Mucosa of stomach (tissue), 1 donor: ENCODE measurements at regions not wholly inside any gene's neighbourhood (a gene's known extent, or its start where the extent isn't known, plus 50 kb on each side); places are given as distances from the start of the nearest gene placed in this dataset.

ENCODE experiments used
- H3K27me3 ChIP-seq: one replicate; pipeline ENCODE4 v1.7.0; 2013; ENCODE audit warnings: mild to moderate bottlenecking, low read length; ENCODE audit not compliant: control insufficient read depth, insufficient read depth
- H3K36me3 ChIP-seq: one replicate; pipeline ENCODE4 v1.7.0; 2013; ENCODE audit warnings: low read length; ENCODE audit not compliant: control insufficient read depth, insufficient read depth
- H3K4me1 ChIP-seq: one replicate; pipeline ENCODE4 v1.7.0; 2013; ENCODE audit warnings: mild to moderate bottlenecking, low read length; ENCODE audit not compliant: control insufficient read depth, insufficient read depth
- H3K4me3 ChIP-seq: one replicate; pipeline ENCODE4 v1.7.0; 2013; ENCODE audit warnings: low read length
- H3K9ac ChIP-seq: one replicate; pipeline ENCODE4 v1.7.0; 2013; ENCODE audit warnings: mild to moderate bottlenecking, low read length, moderate library complexity
- H3K9me3 ChIP-seq: one replicate; pipeline ENCODE4 v1.7.0; 2013; ENCODE audit warnings: mild to moderate bottlenecking, low read length, moderate library complexity; ENCODE audit not compliant: control insufficient read depth
- donor health status: Pancreatic carcinoma.

DNA sequence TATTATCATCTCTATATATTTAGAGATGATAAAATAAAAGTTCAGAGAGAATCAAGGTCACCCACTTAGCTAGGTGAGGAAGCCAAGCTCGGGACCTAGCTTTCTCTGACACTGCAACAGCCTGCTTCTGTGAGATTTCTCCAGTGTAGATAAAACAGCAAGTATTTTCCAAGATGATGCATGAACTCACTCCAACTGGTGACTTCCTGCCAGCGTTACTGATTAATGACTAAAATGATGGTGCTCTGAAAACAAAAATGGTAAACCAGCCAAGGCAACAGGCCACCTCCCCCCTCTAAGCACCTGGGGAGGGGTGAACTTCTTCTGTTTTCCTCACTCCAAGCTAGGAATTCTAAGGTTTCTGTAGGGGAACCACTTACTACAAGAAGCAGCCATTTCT, 510.2 kb upstream of the ID2 start:
- Histone ChIP-seq H3K27me3 (no peaks in the 10 kb centered on the region), H3K9me3 (no peaks in the 10 kb centered on the region), H3K4me1 (no peaks in the 10 kb centered on the region), H3K4me3 (no peak overlapping the region), H3K9ac (no peak overlapping the region), H3K36me3 (no peaks in the 10 kb centered on the region)

DNA sequence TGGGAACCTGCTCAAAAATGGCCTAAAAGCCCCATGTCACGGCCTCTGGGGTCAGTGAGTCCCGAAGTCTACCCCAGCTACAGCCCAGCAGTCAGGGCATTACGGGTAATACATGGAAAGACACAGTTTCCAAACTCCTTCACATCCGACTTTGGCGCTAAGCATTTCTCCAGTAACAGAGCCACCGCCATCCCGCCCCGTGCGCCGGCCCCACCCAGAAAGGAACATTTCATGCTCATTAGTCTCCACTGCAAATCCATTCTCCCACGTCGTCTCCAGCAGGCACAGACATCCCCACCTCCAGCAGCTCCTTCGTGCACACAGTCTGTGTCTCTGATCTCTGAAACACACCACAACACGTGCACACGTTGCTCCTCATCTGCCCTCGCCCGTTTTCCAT, 509.2 kb upstream of the ID2 start:
- no peaks in the 10 kb centered on the region for H3K36me3 ChIP-seq
- H3K9me3 ChIP-seq = no peaks in the 10 kb centered on the region
- H3K9ac ChIP-seq = no peak overlapping the region
- H3K4me3 ChIP-seq = no peak overlapping the region
- H3K27me3 ChIP-seq = no peaks in the 10 kb centered on the region
- H3K4me1 ChIP-seq = no peaks in the 10 kb centered on the region

DNA sequence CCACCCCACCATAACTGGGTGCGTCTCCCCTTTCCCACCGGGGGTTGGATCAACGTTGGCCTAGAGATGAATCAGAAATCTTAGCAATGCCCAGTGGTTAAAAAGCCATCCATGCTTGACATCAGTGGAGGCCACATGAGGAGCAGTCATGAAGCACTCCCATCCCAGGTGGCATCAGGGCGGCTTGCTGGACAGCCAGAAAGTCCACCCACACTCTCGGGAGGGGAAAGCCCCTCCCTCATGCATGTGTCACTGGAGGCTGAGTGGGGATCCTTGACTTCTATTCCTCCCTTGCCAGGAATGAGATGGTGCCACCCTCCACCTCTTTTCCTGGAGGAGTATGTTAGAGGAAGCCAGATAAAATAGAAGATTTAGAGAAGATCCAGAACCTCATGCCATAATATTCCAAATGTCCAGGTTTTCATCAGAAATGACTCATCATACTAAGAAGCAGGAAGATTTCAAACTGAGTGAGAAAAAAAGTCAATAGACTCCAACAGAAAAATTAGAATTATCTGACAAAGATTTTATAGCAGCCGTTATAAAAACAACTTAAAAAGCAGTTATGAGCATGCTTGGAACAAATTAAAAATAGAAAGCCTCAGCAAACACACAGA, 507.1 kb upstream of the ID2 start:
- no peak overlapping the region for H3K9ac ChIP-seq
- H3K4me1 ChIP-seq = no peaks in the 10 kb centered on the region
- no peak overlapping the region for H3K4me3 ChIP-seq
- no peaks in the 10 kb centered on the region for H3K9me3 ChIP-seq
- H3K36me3 ChIP-seq = no peaks in the 10 kb centered on the region
- H3K27me3 ChIP-seq = no peaks in the 10 kb centered on the region

GRCh38 chr2:8176887-8177286, 505.0 kb upstream of the ID2 start:
- Histone ChIP-seq H3K27me3 (no peaks in the 10 kb centered on the region), H3K4me3 (no peak overlapping the region), H3K9ac (no peak overlapping the region), H3K36me3 (no peaks in the 10 kb centered on the region), H3K4me1 (no peaks in the 10 kb centered on the region), H3K9me3 (no peaks in the 10 kb centered on the region)

GRCh38 chr2:8177566-8177965, 504.3 kb upstream of the ID2 start:
- no peak overlapping the region for H3K4me3 ChIP-seq
- H3K36me3 ChIP-seq = no peaks in the 10 kb centered on the region
- H3K9me3 ChIP-seq = no peaks in the 10 kb centered on the region

GRCh38 chr2:8178911-8179310, 502.9 kb upstream of the ID2 start:
- no peaks in the 10 kb centered on the region for H3K27me3 ChIP-seq
- no peaks in the 10 kb centered on the region for H3K4me1 ChIP-seq
- H3K9ac ChIP-seq = no peak overlapping the region
- H3K9me3 ChIP-seq = no peaks in the 10 kb centered on the region
- H3K4me3 ChIP-seq = no peak overlapping the region
- H3K36me3 ChIP-seq = no peaks in the 10 kb centered on the region

More at GRCh38 chr2:8177566-8177965, 504.3 kb upstream of the ID2 start:
- Histone ChIP-seq H3K27me3 (no peaks in the 10 kb centered on the region), H3K9ac (no peak overlapping the region), H3K4me1 (no peaks in the 10 kb centered on the region)

GRCh38 chr2:8189316-8189715, 492.5 kb upstream of the ID2 start:
- Histone ChIP-seq H3K4me1 (no peaks in the 10 kb centered on the region), H3K9ac (no peak overlapping the region), H3K27me3 (peaks cover 5% of the 10 kb centered on the region), H3K36me3 (no peaks in the 10 kb centered on the region), H3K4me3 (no peak overlapping the region), H3K9me3 (no peaks in the 10 kb centered on the region)

DNA sequence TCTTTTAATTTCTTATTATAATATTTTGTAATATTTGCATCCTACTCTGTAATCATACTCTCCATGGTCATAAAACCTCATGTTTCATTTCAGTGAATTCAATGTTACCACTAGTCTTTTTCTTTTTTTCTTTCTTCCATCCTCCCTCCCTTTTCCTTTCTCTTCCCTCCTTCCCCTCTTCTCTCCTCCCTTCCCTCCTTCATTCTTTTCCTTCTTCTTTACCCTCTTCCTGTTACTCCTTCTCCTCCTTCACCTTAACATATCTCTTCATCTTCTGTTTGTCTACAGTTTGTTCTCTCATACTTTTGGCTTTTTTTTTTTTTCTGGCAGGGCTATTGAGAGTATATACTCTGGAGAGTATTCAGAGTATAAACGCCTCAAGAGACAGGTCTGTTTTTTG, 491.6 kb upstream of the ID2 start:
- Histone ChIP-seq H3K27me3 (peaks cover 5% of the 10 kb centered on the region), H3K36me3 (no peaks in the 10 kb centered on the region), H3K9ac (no peak overlapping the region), H3K4me1 (no peaks in the 10 kb centered on the region), H3K9me3 (no peaks in the 10 kb centered on the region), H3K4me3 (no peak overlapping the region)

- no peaks in the 10 kb centered on the region for H3K4me1 ChIP-seq
- H3K4me3 ChIP-seq = no peak overlapping the region
- no peak overlapping the region for H3K9ac ChIP-seq
- no peaks in the 10 kb centered on the region for H3K9me3 ChIP-seq
- H3K27me3 ChIP-seq = peaks cover 5% of the 10 kb centered on the region
- H3K36me3 ChIP-seq = no peaks in the 10 kb centered on the region
These were observed 490.4 kb upstream of the ID2 start for GRCh38 chr2:8191427-8191826.

DNA sequence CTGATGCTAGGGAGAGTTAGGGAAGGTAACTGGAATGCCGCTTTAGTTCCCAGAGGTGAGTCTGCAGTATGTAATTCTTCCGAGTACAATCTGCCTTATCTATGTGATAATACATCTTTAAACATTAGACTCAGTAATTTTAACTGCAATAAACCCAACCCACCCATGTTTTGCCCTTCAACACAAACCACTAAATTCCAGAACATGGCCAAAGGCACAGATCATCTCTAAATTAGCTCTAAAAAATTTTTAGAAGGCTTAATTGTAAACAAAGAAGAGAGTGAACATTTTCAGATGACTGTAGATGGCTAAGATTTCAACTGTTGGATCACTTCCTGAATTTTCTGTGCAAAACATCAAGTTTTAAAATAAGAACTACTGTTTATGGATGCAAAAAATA, 488.7 kb upstream of the ID2 start:
- Histone ChIP-seq H3K36me3 (no peaks in the 10 kb centered on the region), H3K27me3 (peaks cover 5% of the 10 kb centered on the region), H3K4me1 (no peaks in the 10 kb centered on the region), H3K4me3 (no peak overlapping the region), H3K9me3 (no peaks in the 10 kb centered on the region), H3K9ac (no peak overlapping the region)

DNA sequence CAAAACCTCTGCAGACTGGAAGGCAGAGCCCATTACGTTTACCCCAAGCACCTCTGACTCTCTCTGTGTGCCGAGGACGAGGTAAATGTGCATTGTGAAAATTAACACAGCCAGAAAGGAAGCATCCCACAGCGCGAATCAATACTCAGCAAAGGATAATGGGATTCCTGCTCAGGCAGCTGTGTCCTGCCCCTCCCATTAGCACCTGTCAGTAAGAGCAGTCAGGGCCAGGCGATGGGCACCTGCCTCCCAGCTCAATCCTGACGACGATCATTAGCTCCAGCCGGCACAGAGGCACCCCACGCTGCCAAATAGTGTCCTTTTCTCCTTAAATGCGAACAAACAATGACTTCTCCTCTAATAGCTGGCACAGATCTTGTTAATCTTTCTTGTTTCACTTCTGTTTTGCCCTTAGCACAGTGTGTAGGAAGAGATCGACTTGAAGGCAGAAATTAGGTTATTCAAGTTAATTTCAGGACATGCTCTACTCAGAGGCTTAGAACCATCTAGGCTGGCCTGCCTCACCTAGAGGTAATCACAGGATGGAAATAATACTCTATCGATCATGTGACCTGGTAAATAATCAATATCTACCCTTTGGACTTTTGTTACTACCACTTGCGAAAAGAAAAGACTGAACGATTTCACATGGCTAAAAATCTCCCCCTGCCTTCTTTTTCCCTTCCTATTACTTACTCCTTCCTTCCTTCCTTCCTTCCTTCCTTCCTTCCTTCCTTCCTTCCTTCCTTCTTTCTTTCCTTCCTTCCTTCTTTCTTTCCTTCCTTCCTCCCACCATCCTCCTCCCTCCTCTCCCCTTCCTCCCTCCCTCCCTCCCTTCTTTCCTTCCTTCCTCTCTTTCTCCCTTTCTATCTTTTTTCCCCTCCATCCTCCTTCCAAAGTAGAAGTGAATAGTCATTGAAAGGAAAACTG, 487.9 kb upstream of the ID2 start:
- H3K4me1 ChIP-seq = no peaks in the 10 kb centered on the region
- H3K4me3 ChIP-seq = no peak overlapping the region
- H3K36me3 ChIP-seq = no peaks in the 10 kb centered on the region
- no peaks in the 10 kb centered on the region for H3K9me3 ChIP-seq
- H3K9ac ChIP-seq = no peak overlapping the region
- peaks cover 5% of the 10 kb centered on the region for H3K27me3 ChIP-seq

- no peak overlapping the region for H3K9ac ChIP-seq
- H3K36me3 ChIP-seq = no peaks in the 10 kb centered on the region
- no peaks in the 10 kb centered on the region for H3K4me1 ChIP-seq
- no peaks in the 10 kb centered on the region for H3K9me3 ChIP-seq
- H3K4me3 ChIP-seq = no peak overlapping the region
- peaks cover 5% of the 10 kb centered on the region for H3K27me3 ChIP-seq
These were observed 486.1 kb upstream of the ID2 start for GRCh38 chr2:8195784-8196183.
